ENCODE measurements at regions not wholly inside any gene's neighbourhood (a gene's known extent, or its start where the extent isn't known, plus 50 kb on each side); places are given as distances from the start of the nearest gene placed in this dataset.

GRCh38 chr5:74174366-74174765 lies 466.2 kb downstream of the ENC1 start:
- H3K4me1 ChIP-seq (replicated peaks in 1 of 4; ENCODE audit: control insufficient read depth in 3 of 4, insufficient read depth in 4 of 4, low read length in 3 of 4): peaks cover 0 to 5% (median 0%) of the 10 kb centered on the region in 4 experiments; a peak in 1 of 7 replicates
- H3K79me2 ChIP-seq (ENCODE audit: control insufficient read depth in 1 of 2, insufficient read depth in 2 of 2, low read length in 2 of 2): no peaks in the 10 kb centered on the region
- H2BK20ac ChIP-seq (ENCODE audit: low read length): no peak overlapping the region
- H4K5ac ChIP-seq (ENCODE audit: insufficient read length, low read depth, low read length): no peak overlapping the region
- no peak overlapping the region for H2BK120ac ChIP-seq (replicated peaks; ENCODE audit: low read depth, low read length)
- no peak overlapping the region for H3K14ac ChIP-seq (ENCODE audit: insufficient read length)
- H3K79me1 ChIP-seq (ENCODE audit: low read depth, low read length): no peaks in the 10 kb centered on the region
- 100% methylated on average over 1 of the region's 1 CpG; no CpG with 5 or more reads in 1 of the 2 experiments for WGBS, 2 experiments (ENCODE audit: extremely low coverage in 1 of 2, insufficient coverage in 1 of 2, insufficient read length in 1 of 2, insufficient replicate concordance in 2 of 2, low coverage in 1 of 2, low lambda C conversion rate in 2 of 2, missing lambda C conversion rate in 1 of 2)
- H2BK5ac ChIP-seq (ENCODE audit: low read depth, low read length): no peak overlapping the region
- H4K20me1 ChIP-seq (replicated peaks in 1 of 2; ENCODE audit: control insufficient read depth in 1 of 2, insufficient read depth in 2 of 2, low read length in 2 of 2): no peaks in the 10 kb centered on the region
- no peak overlapping the region for H3K4me2 ChIP-seq (ENCODE audit: insufficient read depth in 1 of 2, low read depth in 2 of 2, low read length in 2 of 2)
- H3K23ac ChIP-seq (ENCODE audit: insufficient read length): no peak overlapping the region
- H3K56ac ChIP-seq (replicated peaks; ENCODE audit: insufficient read length, low read depth, low read length): no peak overlapping the region
- TF ChIP-seq SIX5 (IDR thresholded peaks at IDR 0.05; ENCODE audit: low read depth, low read length) (no peak), RNF2 (IDR thresholded peaks at IDR 0.05; ENCODE audit: borderline replicate concordance, low read depth, low read length, missing control alignments, poor library complexity, severe bottlenecking) (no peak), RXRA (IDR thresholded peaks at IDR 0.05; ENCODE audit: insufficient read depth, low read depth, low read length) (no peak)
- no peak overlapping the region for H4K8ac ChIP-seq (ENCODE audit: extremely low read depth, insufficient read depth, low read length)
- H3K18ac ChIP-seq (ENCODE audit: extremely low read depth, low read length): no peak overlapping the region
- H3K27me3 ChIP-seq (replicated peaks in 1 of 4; ENCODE audit: control insufficient read depth in 3 of 4, extremely low read depth in 1 of 4, insufficient read depth in 3 of 4, low read length in 3 of 4): no peaks in the 10 kb centered on the region
- H4K91ac ChIP-seq (replicated peaks; ENCODE audit: insufficient read length, low read length): no peak overlapping the region
- H3K9me3 ChIP-seq (ENCODE audit: insufficient read depth in 2 of 2, low read depth in 1 of 2, low read length in 1 of 2): no peaks in the 10 kb centered on the region
- H2BK15ac ChIP-seq (ENCODE audit: low read length): no peak overlapping the region
- no peak overlapping the region for H2AFZ ChIP-seq (ENCODE audit: low read length)
- no peak overlapping the region for H2BK12ac ChIP-seq (ENCODE audit: low read depth, low read length)
- no peak overlapping the region for H3K4ac ChIP-seq (replicated peaks; ENCODE audit: insufficient read length, low read depth, low read length)
- no peaks in the 10 kb centered on the region for H3K23me2 ChIP-seq (ENCODE audit: low read depth, low read length)
- H2AK5ac ChIP-seq (ENCODE audit: low read depth, low read length): no peak overlapping the region
- FAIRE-seq: no peak
- H3K27ac ChIP-seq (ENCODE audit: low read depth, low read length): no peak overlapping the region
- ChIA-PET CTCF (ENCODE audit: partially characterized antibody) (interaction anchor here (0.7 to 1.6 kb wide), 5 partner anchors 11 to 475 kb away, joined by 3 to 5 read pairs (median 3); no protein-coding TSS in a partner anchor), POLR2A (ENCODE audit: partially characterized antibody) (no interaction called here)
- DNase-seq (ENCODE audit: low read depth in 1 of 2, low spot score in 2 of 2): no peak
- H3K36me3 ChIP-seq (ENCODE audit: control insufficient read depth in 2 of 4, insufficient read depth in 4 of 4, low read length in 3 of 4): no peaks in the 10 kb centered on the region
- H3K4me3 ChIP-seq (ENCODE audit: extremely low read depth in 1 of 4, insufficient read depth in 2 of 4, low read depth in 3 of 4, low read length in 4 of 4): no peak overlapping the region
- no peak overlapping the region for H3K9ac ChIP-seq (replicated peaks in 1 of 4; ENCODE audit: extremely low read depth in 1 of 4, low read depth in 3 of 4, low read length in 3 of 4)
